T47D (cell line): ENCODE measurements at regions not wholly inside any gene's neighbourhood (a gene's known extent, or its start where the extent isn't known, plus 50 kb on each side); places are given as distances from the start of the nearest gene placed in this dataset.

Experiments used
- DNase-seq, 2 experiments: peaks; one replicate each; pipeline versions ENCODE4 v3.0.0 to v3.0.0-alpha.2; 2011 to 2012; ENCODE audit warnings: low read depth in 1 of 2, low spot score in 1 of 2
- JUND ChIP-seq: IDR thresholded peaks from 2 replicates; pipeline ENCODE4 v1.6.1; 2012; ENCODE audit warnings: low read depth
- in situ Hi-C: cut with HindIII; loops from 2 replicates; pipeline ENCODE4 v1.10.0; 2016; ENCODE audit warnings: low sequenced_read_pairs, low pct_unique_long_range_greater_than_20kb

- DNase-seq = no peak
- in situ Hi-C loops = no loop called here
- no peak for TF ChIP-seq JUND
Measured at GRCh38 chr12:89846473-89847055, 137.9 kb upstream of the ATP2B1 start.

- DNase-seq = no peak
- TF ChIP-seq JUND = no peak
- in situ Hi-C loops = no loop called here
Measured at GRCh38 chr12:89845767-89846166, 137.1 kb upstream of the ATP2B1 start.

GRCh38 chr12:89845366-89845765, 136.7 kb upstream of the ATP2B1 start:
- in situ Hi-C loops = no loop called here
- no peak for TF ChIP-seq JUND
- no peak for DNase-seq

- no peak for DNase-seq
- TF ChIP-seq JUND = no peak
- in situ Hi-C loops = no loop called here
Measured at GRCh38 chr12:89844539-89844938, 135.9 kb upstream of the ATP2B1 start.

- in situ Hi-C loops = no loop called here
- no peak for TF ChIP-seq JUND
- DNase-seq = no peak
Measured at GRCh38 chr12:89840162-89840922, 131.7 kb upstream of the ATP2B1 start.

- TF ChIP-seq JUND = no peak
- in situ Hi-C loops = no loop called here
- DNase-seq = no peak
Measured at GRCh38 chr12:89839444-89839843, 130.8 kb upstream of the ATP2B1 start.

GRCh38 chr12:89838833-89839232, 130.2 kb upstream of the ATP2B1 start:
- in situ Hi-C loops = no loop called here
- TF ChIP-seq JUND = no peak
- no peak for DNase-seq

- TF ChIP-seq JUND = no peak
- in situ Hi-C loops = no loop called here
- DNase-seq = no peak
Measured at GRCh38 chr12:89836026-89836425, 127.4 kb upstream of the ATP2B1 start.

- in situ Hi-C loops = no loop called here
- no peak for TF ChIP-seq JUND
Measured at GRCh38 chr12:89834676-89835075, 126.0 kb upstream of the ATP2B1 start.

GRCh38 chr12:89833337-89834252, 125.0 kb upstream of the ATP2B1 start:
- in situ Hi-C loops = no loop called here
- TF ChIP-seq JUND = no peak
- DNase-seq = no peak

More at GRCh38 chr12:89834676-89835075, 126.0 kb upstream of the ATP2B1 start:
- no peak for DNase-seq

GRCh38 chr12:89832336-89832735, 123.7 kb upstream of the ATP2B1 start:
- in situ Hi-C loops = no loop called here
- TF ChIP-seq JUND = no peak
- DNase-seq = no peak

- no peak for DNase-seq
- in situ Hi-C loops = no loop called here
- no peak for TF ChIP-seq JUND
Measured at GRCh38 chr12:89831310-89832095, 122.9 kb upstream of the ATP2B1 start.
